ENCODE measurements at regions not wholly inside any gene's neighbourhood (a gene's known extent, or its start where the extent isn't known, plus 50 kb on each side); places are given as distances from the start of the nearest gene placed in this dataset.
"Not testable (repeated sequence)": the region's sequence is repeated elsewhere in the genome, so short reads cannot be mapped to it uniquely, and the experiment has no call there.

DNA sequence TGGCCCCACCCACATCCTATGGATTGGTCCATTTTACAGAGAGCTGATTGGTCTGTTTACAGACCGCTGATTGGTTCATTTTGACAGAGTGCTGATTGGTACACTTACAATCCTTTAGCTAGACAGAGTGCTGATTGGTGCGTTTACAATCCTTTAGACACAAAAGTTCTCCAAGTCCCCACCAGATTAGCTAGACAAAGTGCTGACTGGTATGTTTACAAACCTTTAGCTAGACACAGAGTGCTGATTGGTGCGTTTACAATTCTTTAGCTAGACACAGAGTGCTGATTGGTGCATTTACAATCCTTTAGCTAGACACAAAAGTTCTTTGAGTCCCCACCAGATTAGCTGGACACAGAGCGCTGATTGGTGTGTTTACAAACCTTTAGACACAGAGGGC, 630.6 kb upstream of the STXBP6 start:
- TF ChIP-seq, protein P1, sequence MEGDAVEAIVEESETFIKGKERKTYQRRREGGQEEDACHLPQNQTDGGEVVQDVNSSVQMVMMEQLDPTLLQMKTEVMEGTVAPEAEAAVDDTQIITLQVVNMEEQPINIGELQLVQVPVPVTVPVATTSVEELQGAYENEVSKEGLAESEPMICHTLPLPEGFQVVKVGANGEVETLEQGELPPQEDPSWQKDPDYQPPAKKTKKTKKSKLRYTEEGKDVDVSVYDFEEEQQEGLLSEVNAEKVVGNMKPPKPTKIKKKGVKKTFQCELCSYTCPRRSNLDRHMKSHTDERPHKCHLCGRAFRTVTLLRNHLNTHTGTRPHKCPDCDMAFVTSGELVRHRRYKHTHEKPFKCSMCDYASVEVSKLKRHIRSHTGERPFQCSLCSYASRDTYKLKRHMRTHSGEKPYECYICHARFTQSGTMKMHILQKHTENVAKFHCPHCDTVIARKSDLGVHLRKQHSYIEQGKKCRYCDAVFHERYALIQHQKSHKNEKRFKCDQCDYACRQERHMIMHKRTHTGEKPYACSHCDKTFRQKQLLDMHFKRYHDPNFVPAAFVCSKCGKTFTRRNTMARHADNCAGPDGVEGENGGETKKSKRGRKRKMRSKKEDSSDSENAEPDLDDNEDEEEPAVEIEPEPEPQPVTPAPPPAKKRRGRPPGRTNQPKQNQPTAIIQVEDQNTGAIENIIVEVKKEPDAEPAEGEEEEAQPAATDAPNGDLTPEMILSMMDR (conservative IDR thresholded peaks at IDR 0.05 in 1 of 2, IDR thresholded peaks at IDR 0.05 in 1 of 2; ENCODE audit: extremely low read depth in 1 of 2, insufficient read depth in 1 of 2, low read depth in 1 of 2, low read length in 2 of 2): not testable (repeated sequence)
- not testable (repeated sequence) for TF ChIP-seq EZH2 (IDR thresholded peaks at IDR 0.05; ENCODE audit: borderline replicate concordance, low read length)
